ENCODE measurements at regions not wholly inside any gene's neighbourhood (a gene's known extent, or its start where the extent isn't known, plus 50 kb on each side); places are given as distances from the start of the nearest gene placed in this dataset.

- no peak for DNase-seq (ENCODE audit: low read depth)
Observed at GRCh38 chr21:15151385-15152103, 86.7 kb upstream of the NRIP1 start.

DNA sequence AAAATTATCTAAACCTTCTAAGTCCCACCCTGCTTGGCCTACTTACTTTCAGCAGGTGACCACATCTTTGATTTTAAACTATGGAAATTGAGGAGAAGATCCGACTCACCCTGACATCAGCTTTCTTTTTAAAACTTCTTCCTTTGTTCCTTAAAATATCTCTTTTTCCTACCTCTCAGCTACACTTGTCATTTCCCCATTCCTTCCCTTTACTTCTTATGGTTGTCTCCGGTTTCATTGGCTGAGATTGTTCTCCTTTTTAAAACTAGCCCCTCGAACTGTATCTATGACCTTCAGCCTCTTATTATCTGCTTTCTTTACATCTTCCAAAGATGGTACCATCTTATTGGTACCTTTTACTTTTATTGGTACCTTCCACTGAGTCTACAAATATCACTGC lies 87.8 kb upstream of the NRIP1 start:
- DNase-seq (ENCODE audit: low read depth): no peak

DNA sequence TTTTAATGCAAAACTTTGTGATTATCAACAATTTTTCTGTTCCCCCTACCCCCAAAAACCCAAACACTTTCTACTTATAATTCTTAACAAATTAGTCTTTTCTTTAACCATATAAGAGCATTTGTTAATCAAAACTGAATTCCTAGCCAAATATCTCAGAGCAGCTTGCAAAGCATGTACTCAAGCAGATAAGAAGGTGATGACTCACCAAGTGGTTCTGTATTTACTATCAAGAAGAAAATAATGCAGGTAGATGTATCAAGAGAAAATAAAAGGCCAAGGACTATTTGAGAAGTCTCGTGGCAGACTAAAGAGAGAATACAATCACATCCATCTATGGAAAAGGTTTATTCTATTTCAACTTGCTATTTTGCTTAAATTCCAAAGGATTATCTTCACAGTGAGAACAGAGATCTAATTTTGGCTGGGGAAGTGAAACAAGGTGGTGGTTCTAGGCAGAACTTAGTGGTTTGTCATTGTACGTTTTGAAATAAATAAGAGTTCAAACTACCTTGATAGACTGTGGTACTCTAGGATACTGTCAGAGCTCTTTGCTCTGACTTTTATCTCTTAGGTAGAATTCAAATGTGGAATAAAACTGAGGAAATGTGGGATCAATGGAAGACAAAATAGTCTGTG lies 94.7 kb upstream of the NRIP1 start:
- DNase-seq (ENCODE audit: low read depth): no peak

DNA sequence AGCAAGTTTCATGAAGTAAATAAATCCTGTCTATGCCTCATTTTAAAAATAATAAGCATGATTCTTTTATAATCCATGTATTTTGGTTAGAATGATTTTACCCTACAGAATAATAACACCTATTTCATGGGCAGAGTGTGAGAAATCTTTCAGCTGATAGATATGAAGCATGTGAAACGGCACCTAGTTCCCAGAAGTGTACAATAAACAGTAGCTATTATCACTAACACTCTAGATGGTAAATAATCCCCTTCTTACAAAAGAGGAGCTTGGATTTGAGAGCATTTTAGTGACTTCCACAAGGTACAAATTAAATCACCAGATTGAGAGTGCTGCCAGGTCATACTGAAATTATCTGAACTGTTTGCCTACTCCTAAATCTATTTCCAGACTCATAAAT lies 95.3 kb upstream of the NRIP1 start:
- DNase-seq (ENCODE audit: low read depth): no peak

GRCh38 chr21:15162921-15163320 lies 98.1 kb upstream of the NRIP1 start:
- DNase-seq (ENCODE audit: low read depth): no peak

DNA sequence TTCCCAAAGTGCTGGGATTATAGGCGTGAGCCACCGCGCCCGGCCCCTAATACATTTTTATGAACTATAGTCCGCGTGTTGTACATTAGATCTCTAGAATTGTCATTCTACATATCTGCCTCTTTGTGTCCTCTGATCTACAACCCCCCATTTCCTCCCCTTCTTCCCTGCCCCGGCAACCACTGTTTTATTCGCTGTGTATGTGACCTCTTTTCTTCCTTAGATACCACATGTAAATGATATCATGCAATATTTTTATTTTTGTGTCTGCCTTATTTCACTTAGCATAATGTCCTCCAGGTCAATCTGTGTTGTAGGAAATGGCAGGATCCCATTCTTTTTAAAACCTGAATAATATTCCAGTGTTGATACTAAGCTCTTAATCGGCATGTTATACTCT lies 99.5 kb upstream of the NRIP1 start:
- DNase-seq (ENCODE audit: low read depth): no peak

- DNase-seq (ENCODE audit: low read depth): no peak
Observed at GRCh38 chr21:15164678-15165303, 100.0 kb upstream of the NRIP1 start.

- no peak for DNase-seq (ENCODE audit: low read depth)
Observed at GRCh38 chr21:15170614-15171013, 105.8 kb upstream of the NRIP1 start.

DNA sequence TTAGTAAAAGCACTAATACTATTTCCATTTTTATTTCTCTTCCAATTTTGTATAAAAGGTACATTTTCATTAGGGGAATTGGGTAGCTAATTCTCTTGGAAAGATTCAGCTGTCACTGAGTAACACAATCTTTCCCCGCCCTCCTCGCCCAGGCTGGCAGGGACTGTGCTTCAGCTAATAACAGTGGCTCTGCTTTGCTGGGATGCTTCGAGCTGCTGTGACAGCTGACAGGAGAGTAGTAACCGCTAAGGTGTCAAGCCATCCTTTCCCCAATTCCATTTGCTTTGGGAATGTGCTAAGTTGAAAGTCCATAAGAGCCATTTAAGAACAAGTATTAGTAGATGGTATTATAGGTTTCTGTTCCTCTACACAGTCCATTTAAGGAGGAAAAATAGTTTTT lies 106.7 kb upstream of the NRIP1 start:
- no peak for DNase-seq (ENCODE audit: low read depth)

GRCh38 chr21:15172963-15173362 lies 108.2 kb upstream of the NRIP1 start:
- no peak for DNase-seq (ENCODE audit: low read depth)

GRCh38 chr21:15174923-15175322 lies 110.1 kb upstream of the NRIP1 start:
- no peak for DNase-seq (ENCODE audit: low read depth)

DNA sequence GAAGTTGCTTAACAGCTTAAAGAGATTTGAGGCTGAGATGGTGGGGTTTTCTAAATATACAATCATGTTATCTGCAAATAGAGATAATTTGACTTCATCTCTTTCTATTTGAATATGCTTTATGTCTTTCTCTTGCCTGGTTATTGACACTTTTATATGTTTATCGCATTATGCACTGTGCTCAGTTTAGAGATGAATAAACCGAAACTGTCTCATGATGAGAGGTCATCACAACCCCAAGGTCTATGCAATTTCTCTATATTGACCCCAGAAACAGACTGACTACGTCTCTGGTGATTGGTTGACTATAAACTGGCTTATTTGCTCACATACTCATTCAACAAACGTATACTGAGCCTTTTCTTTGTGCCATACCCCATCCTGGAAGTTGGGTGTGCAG lies 117.9 kb upstream of the NRIP1 start:
- no peak for DNase-seq (ENCODE audit: low read depth)

DNA sequence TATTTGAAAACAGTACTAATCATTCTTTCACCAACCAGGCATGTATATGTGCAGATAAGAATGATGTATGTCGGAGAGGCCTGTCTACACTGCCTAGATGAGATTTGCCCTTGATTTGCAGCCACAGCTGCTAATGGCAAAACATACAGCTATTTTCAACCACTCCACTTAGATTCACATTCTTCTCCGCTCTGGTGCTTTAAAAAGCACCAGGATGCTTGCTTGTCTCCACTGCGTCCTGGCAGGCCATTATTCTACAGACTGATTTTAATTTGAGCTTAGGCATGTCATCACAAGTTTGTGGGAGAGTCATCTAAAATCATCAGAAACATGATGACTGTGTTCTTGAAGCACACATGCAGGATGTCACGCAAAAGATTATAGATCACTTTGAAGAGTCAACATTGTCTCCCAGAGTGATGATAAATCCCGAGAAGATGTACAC lies 119.0 kb upstream of the NRIP1 start:
- no peak for DNase-seq (ENCODE audit: low read depth)

GRCh38 chr21:15190412-15190811 lies 125.6 kb upstream of the NRIP1 start:
- DNase-seq (ENCODE audit: low read depth): no peak

- no peak for DNase-seq (ENCODE audit: low read depth)
Observed at GRCh38 chr21:15190837-15191236, 126.0 kb upstream of the NRIP1 start.

DNA sequence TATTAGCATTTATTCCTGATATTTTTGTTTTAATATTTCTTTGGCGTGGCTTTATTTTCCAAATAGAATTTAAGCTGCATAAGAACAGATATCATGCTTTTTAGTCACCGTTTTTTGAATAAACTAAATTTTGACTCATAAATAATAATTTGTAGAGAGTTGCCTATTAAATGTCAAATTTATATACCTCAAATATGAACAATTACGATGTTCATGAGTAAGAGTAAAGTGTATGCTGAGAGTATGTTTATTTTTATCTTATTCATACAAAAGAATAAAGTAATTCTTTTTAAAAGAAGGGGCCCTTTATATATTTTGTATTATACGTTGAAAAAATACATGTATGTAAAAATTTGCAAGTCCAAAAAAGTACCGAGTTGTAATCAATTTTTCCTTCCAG lies 126.5 kb upstream of the NRIP1 start:
- DNase-seq (ENCODE audit: low read depth): no peak

DNA sequence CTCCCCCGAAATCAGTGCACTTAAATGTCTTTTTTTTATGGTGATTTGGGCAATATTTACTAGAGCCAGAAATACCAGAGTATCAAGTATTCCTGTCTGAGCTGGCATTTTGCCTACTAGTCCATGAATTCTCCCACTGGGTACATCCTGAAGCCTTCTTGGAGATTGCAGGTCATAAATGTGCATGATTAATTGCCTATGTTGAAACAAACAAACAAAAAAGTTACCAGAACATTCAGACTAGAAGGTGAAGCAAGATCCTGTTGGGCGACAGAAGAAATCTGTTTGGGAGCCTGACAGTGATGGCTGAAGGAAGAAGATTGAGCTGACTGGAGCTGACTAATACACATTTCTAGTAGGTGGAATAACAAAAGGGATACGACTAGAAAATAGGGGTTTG lies 127.4 kb upstream of the NRIP1 start:
- no peak for DNase-seq (ENCODE audit: low read depth)

GRCh38 chr21:15193937-15194336 lies 129.1 kb upstream of the NRIP1 start:
- no peak for DNase-seq (ENCODE audit: low read depth)

GRCh38 chr21:15195104-15195503 lies 130.3 kb upstream of the NRIP1 start:
- DNase-seq (ENCODE audit: low read depth): no peak

- DNase-seq (ENCODE audit: low read depth): no peak
Observed at GRCh38 chr21:15195768-15196167, 131.0 kb upstream of the NRIP1 start.

DNA sequence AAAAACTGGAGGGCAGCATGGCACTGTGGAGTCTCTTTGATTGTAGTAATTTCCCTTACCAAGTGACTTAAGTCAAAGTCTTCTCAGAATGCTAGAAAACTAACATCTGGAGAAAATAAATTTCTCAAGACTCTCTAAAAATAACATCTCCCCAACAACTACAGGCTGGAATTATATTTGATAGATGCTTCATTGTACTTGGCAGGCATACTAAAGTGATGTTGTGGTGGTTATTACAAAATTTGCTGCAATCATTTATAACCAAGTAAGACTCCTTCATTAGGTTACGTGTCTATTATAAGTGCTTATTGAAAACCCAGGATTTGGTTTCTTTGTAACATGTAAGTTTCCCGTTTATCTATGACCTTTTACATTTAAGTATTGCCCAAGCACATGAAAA lies 132.9 kb upstream of the NRIP1 start:
- DNase-seq (ENCODE audit: low read depth): no peak

DNA sequence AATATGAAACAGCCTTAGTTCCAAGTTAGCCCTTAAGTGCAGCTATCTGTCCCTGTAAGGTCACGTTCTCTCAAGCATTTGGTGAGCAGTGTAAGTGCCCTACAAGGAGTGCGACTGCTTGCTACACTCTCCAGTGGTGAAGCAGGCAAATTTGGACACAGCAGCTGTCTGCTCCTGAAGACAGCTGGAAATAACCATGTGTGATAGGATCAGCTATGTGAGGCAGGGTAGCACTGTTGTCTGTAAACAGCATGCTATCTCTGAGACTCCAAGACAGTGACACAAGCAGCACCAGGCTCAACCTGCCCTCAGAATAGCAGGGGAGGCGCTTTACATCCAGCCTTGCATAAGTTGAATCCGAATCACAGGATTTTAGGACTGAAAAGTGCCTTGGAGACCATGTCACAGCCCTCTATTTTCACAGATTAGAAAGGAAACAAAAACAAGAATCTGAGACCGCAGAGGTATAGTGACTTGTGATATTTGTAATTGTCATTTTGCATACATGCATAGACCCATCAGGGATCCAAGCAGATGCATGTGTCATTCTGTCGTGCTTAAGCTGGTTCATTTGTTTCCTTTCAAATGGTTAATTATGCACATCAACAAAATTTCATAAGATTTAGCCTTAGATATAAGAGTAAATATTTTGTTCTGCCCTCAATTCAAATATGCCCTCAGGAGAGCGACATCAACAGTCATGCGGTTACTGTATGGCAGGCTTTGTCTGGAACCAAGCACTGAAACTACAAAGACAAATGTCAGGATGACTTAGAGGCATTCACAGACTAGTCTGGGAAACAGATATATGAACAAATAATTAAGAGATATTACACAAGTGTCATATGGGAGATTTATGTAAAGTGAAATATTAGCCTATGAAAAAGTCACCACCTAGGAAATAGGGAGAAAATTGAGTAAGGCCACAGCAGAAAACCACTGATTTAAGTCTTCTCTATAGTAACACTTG lies 134.9 kb upstream of the NRIP1 start:
- no peak for DNase-seq (ENCODE audit: low read depth)

Measured in RPMI7951 (cell line).